GM12801 (cell line): ENCODE measurements at regions not wholly inside any gene's neighbourhood (a gene's known extent, or its start where the extent isn't known, plus 50 kb on each side); places are given as distances from the start of the nearest gene placed in this dataset.

Source experiments
- CTCF ChIP-seq: IDR thresholded peaks from one replicate; pipeline ENCODE4 v1.5.1; 2011; ENCODE audit warnings: control low read depth; ENCODE audit not compliant: insufficient read length; ENCODE audit errors: extremely low read depth

GRCh38 chr21:27077501-27077900, 110.6 kb upstream of the ADAMTS5 start:
- no peak for TF ChIP-seq CTCF

- TF ChIP-seq CTCF, result no peak
Observed at GRCh38 chr21:27076025-27076424, 109.1 kb upstream of the ADAMTS5 start.

- TF ChIP-seq CTCF, result no peak
Observed at GRCh38 chr21:27070861-27071670, 104.2 kb upstream of the ADAMTS5 start.

- no peak for TF ChIP-seq CTCF
Observed at GRCh38 chr21:27068811-27069210, 101.9 kb upstream of the ADAMTS5 start.

GRCh38 chr21:27067226-27067625, 100.3 kb upstream of the ADAMTS5 start:
- no peak for TF ChIP-seq CTCF

- TF ChIP-seq CTCF, result no peak
Observed at GRCh38 chr21:27062443-27062842, 95.6 kb upstream of the ADAMTS5 start.

GRCh38 chr21:27061770-27062169, 94.9 kb upstream of the ADAMTS5 start:
- TF ChIP-seq CTCF, result no peak
